Panc1 (cell line): ENCODE measurements at regions not wholly inside any gene's neighbourhood (a gene's known extent, or its start where the extent isn't known, plus 50 kb on each side); places are given as distances from the start of the nearest gene placed in this dataset.
"Not testable (repeated sequence)": the region's sequence is repeated elsewhere in the genome, so short reads cannot be mapped to it uniquely, and the experiment has no call there.

Experiments used
- ATAC-seq: fragments of 200-7000 bp; cut with Tn5 transposase; 2 replicates; pipeline ENCODE4 v1.9.1; 2020; ENCODE audit warnings: mild to moderate bottlenecking, moderate library complexity
- BruUV-seq: library from RNA; stranded (reverse); fragments of 400-500 nt; replicated peaks from 2 replicates; lab custom pipeline; 2021; lab: Mats Ljungman, UMichigan
- CTCF ChIA-PET: fragments of 300-600 bp; sonication (Branson Sonifier 250); formaldehyde crosslinking; loops from one replicate; lab custom pipeline; 2022; ENCODE audit warnings: antibody characterized with exemption; lab: Charles Lee
- POLR2A ChIA-PET: fragments of 300-600 bp; sonication (Branson Sonifier 250); formaldehyde crosslinking; loops from one replicate; lab custom pipeline; 2022; ENCODE audit warnings: antibody characterized with exemption; lab: Charles Lee
- DNase-seq: peaks from one replicate; pipeline ENCODE4 v3.0.0-alpha.2; 2010; ENCODE audit warnings: low read depth, low spot score
- H3K27ac ChIP-seq: 2 replicates; pipeline ENCODE4 v1.5.1; 2011; ENCODE audit warnings: mild to moderate bottlenecking, low read length, inconsistent platforms
- H3K27me3 ChIP-seq: fragments of 200-500 bp; sonication (Bioruptor generic); 2 replicates; pipeline ENCODE4 v1.6.0; 2014; ENCODE audit warnings: low read length, inconsistent platforms; ENCODE audit not compliant: control insufficient read depth, insufficient read depth
- H3K36me3 ChIP-seq: fragments of 200-500 bp; sonication (Bioruptor generic); 2 replicates; pipeline ENCODE4 v1.5.1; 2014; ENCODE audit warnings: inconsistent platforms, mild to moderate bottlenecking, low read length, moderate library complexity; ENCODE audit not compliant: control insufficient read depth, insufficient read depth
- H3K4me1 ChIP-seq: 2 replicates; pipeline ENCODE4 v1.5.1; 2011; ENCODE audit warnings: inconsistent platforms, mild to moderate bottlenecking, low read length, moderate library complexity; ENCODE audit not compliant: control insufficient read depth, insufficient read depth
- H3K4me3 ChIP-seq, 2 experiments: 2 replicates each; pipeline ENCODE4 v1.5.1; 2011 to 2012; ENCODE audit warnings: low read depth in 2 of 2, low read length in 2 of 2, mild to moderate bottlenecking in 2 of 2, inconsistent platforms in 1 of 2, moderate library complexity in 1 of 2
- H3K9me3 ChIP-seq: fragments of 200-500 bp; sonication (Bioruptor generic); 2 replicates; pipeline ENCODE4 v1.5.1; 2014; ENCODE audit warnings: low read depth, mild to moderate bottlenecking, inconsistent platforms, low read length, moderate library complexity; ENCODE audit not compliant: control insufficient read depth, insufficient read depth
- CTCF ChIP-seq: fragments of 450-650 bp; IDR thresholded peaks from 2 replicates; pipeline ENCODE4 v1.5.1; 2017; ENCODE audit warnings: mild to moderate bottlenecking
- POLR2AphosphoS5 ChIP-seq: IDR thresholded peaks from 2 replicates; pipeline ENCODE4 v1.6.1; 2012; ENCODE audit warnings: mild to moderate bottlenecking, low read depth, low read length, moderate library complexity
- SIN3A ChIP-seq: IDR thresholded peaks from 2 replicates; pipeline ENCODE4 v1.6.1; 2012; ENCODE audit warnings: low read depth, mild to moderate bottlenecking, low read length, moderate library complexity, borderline replicate concordance; ENCODE audit not compliant: insufficient read depth
- TCF7L2 ChIP-seq: IDR thresholded peaks from 2 replicates; pipeline ENCODE4 v1.6.1; 2011; ENCODE audit warnings: mild to moderate bottlenecking, low read depth, low read length, inconsistent platforms
- in situ Hi-C: cut with HindIII; loops from 2 replicates; pipeline ENCODE4 v1.10.0; 2016; ENCODE audit warnings: low sequenced_read_pairs, low pct_unique_long_range_greater_than_20kb
- intact Hi-C: fragments of 100-400 bp; cut with micrococcal nuclease; formaldehyde crosslinking; loops from one replicate; pipeline ENCODE4 v1.10.0; 2022; ENCODE audit not compliant: unreplicated experiment
- TF ChIP-seq, protein P1 (sequence below), 2 experiments: IDR thresholded peaks; 2 replicates each; pipeline ENCODE4 v1.6.1; 2011 to 2012; ENCODE audit warnings: low read depth in 2 of 2, control low read depth in 1 of 2, low read length in 1 of 2, mild to moderate bottlenecking in 1 of 2, moderate library complexity in 1 of 2; ENCODE audit not compliant: insufficient read depth in 1 of 2

DNA sequence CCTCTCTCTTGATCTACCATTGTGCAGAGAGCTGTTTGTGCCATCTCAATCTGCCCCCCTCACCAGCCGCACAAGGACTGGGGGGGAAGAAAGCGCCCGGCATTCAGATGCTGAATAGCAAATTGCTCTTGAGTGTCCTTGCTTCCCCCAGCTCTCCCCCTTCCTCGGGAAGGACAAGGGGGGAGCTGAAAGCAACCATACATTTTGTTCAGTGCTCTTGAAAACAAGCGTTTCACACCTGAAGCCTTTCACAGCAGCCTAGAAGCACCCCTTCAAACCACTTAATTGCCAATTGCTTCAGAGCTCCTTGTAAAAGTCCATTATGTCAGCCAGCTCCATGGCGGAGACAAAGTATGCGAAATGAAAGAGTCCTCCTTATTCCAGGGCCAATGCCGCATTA, 540.1 kb downstream of the NR2F2 start:
- CTCF ChIA-PET = no interaction called here

DNA sequence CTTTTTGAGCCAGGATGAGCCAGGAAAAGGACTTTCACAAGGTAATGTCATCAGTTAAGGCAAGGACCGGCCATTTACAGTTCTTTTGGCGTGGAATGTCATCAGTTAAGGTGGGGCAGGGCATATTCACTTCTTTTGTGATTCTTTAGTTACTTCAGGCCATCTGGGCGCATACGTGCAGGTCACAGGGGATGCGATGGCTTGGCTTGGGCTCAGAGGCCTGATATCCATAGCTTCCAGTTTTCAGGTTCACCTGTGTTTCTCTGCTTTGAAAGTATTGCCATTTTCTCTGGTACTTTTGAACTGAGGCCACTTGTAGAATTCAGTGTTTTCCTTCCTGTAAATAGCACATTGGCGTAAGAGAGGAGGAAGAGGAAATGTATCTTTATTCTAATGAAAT, 546.9 kb downstream of the NR2F2 start:
- BruUV-seq, CTCF ChIA-PET, H3K27me3 ChIP-seq, H3K36me3 ChIP-seq, H3K27ac ChIP-seq, intact Hi-C loops, in situ Hi-C loops, H3K9me3 ChIP-seq, DNase-seq, H3K4me3 ChIP-seq, ATAC-seq, POLR2A ChIA-PET, H3K4me1 ChIP-seq: not testable (repeated sequence)

More for the DNA sequence above, 540.1 kb downstream of the NR2F2 start:
- Histone ChIP-seq H3K9me3 (no peaks in the 10 kb centered on the region), H3K27ac (no peak overlapping the region), H3K36me3 (no peaks in the 10 kb centered on the region), H3K4me3 (no peak overlapping the region), H3K4me1 (no peaks in the 10 kb centered on the region), H3K27me3 (no peaks in the 10 kb centered on the region)
- TF ChIP-seq SIN3A = no peak
- no peak for TF ChIP-seq POLR2AphosphoS5
- TF ChIP-seq CTCF = no peak
- DNase-seq = no peak
- intact Hi-C loops (no loop called here), in situ Hi-C loops (no loop called here)
- POLR2A ChIA-PET = no interaction called here
- no peak for ATAC-seq
- no TSS peak for BruUV-seq

DNA sequence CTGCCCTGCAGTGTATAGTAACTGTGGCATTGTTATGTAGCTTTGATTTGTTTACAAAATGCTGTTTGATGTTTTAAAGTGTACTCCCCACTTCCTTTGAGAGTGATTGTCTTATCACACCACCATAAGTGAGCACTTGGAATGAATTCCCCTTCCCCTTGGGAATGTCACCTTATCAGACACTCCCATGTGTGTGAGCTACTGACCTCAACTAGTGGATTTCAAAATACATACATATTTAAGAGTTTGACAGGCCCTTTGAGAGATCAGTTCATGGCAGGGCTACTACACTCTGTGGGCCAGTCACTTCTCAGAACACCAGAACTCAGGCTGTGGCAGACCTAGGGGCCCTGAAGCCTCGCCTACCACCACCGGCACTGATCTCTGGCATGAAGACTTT, 547.6 kb downstream of the NR2F2 start:
- Histone ChIP-seq H3K36me3 (no peaks in the 10 kb centered on the region), H3K4me1 (no peaks in the 10 kb centered on the region), H3K27ac (no peak overlapping the region), H3K27me3 (no peaks in the 10 kb centered on the region), H3K4me3 (no peak overlapping the region), H3K9me3 (no peaks in the 10 kb centered on the region)
- intact Hi-C loops (no loop called here), in situ Hi-C loops (no loop called here)
- CTCF ChIA-PET = no interaction called here
- POLR2A ChIA-PET = no interaction called here
- TF ChIP-seq POLR2AphosphoS5 (no peak), CTCF (no peak), TCF7L2 (no peak), SIN3A (no peak)
- TF ChIP-seq, protein P1, sequence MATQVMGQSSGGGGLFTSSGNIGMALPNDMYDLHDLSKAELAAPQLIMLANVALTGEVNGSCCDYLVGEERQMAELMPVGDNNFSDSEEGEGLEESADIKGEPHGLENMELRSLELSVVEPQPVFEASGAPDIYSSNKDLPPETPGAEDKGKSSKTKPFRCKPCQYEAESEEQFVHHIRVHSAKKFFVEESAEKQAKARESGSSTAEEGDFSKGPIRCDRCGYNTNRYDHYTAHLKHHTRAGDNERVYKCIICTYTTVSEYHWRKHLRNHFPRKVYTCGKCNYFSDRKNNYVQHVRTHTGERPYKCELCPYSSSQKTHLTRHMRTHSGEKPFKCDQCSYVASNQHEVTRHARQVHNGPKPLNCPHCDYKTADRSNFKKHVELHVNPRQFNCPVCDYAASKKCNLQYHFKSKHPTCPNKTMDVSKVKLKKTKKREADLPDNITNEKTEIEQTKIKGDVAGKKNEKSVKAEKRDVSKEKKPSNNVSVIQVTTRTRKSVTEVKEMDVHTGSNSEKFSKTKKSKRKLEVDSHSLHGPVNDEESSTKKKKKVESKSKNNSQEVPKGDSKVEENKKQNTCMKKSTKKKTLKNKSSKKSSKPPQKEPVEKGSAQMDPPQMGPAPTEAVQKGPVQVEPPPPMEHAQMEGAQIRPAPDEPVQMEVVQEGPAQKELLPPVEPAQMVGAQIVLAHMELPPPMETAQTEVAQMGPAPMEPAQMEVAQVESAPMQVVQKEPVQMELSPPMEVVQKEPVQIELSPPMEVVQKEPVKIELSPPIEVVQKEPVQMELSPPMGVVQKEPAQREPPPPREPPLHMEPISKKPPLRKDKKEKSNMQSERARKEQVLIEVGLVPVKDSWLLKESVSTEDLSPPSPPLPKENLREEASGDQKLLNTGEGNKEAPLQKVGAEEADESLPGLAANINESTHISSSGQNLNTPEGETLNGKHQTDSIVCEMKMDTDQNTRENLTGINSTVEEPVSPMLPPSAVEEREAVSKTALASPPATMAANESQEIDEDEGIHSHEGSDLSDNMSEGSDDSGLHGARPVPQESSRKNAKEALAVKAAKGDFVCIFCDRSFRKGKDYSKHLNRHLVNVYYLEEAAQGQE (IDR thresholded peaks at IDR 0.05; ENCODE audit: insufficient read depth in 1 of 2, low read depth in 2 of 2, low read length in 1 of 2) = no peak
- no peak for DNase-seq
- ATAC-seq = no peak
- BruUV-seq = no TSS peak
